ENCODE measurements at regions not wholly inside any gene's neighbourhood (a gene's known extent, or its start where the extent isn't known, plus 50 kb on each side); places are given as distances from the start of the nearest gene placed in this dataset.
A peak's percentile ranks its signal among the peaks of the same experiment; 100 is the strongest.

GRCh38 chr2:129437725-129438124 lies 541.7 kb upstream of the RAB6C start:
- peaks cover 6% of the 10 kb centered on the region for H3K4me1 Mint-ChIP-seq (ENCODE audit: low read depth)
- peaks cover 8% of the 10 kb centered on the region for H3K27me3 Mint-ChIP-seq
- TF ChIP-seq CTCF (IDR thresholded peaks at IDR 0.05; ENCODE audit: unreplicated experiment) = no peak
- no peak for DNase-seq (ENCODE audit: low spot score, unreplicated experiment)
- no peak overlapping the region for H3K27ac Mint-ChIP-seq
- no peaks in the 10 kb centered on the region for H3K9me3 Mint-ChIP-seq (ENCODE audit: low read depth)
- H3K36me3 Mint-ChIP-seq (ENCODE audit: insufficient read depth) = no peaks in the 10 kb centered on the region
- no peak overlapping the region for H3K4me3 Mint-ChIP-seq (ENCODE audit: low read depth)

GRCh38 chr2:129438501-129439057 lies 540.9 kb upstream of the RAB6C start:
- Mint-ChIP-seq H3K4me3 (ENCODE audit: low read depth) (no peak overlapping the region), H3K4me1 (ENCODE audit: low read depth) (peaks cover 6% of the 10 kb centered on the region), H3K27me3 (peaks cover 13% of the 10 kb centered on the region), H3K36me3 (ENCODE audit: insufficient read depth) (no peaks in the 10 kb centered on the region), H3K9me3 (ENCODE audit: low read depth) (no peaks in the 10 kb centered on the region), H3K27ac (no peak overlapping the region)
- no peak for DNase-seq (ENCODE audit: low spot score, unreplicated experiment)
- no peak for TF ChIP-seq CTCF (IDR thresholded peaks at IDR 0.05; ENCODE audit: unreplicated experiment)

- H3K27me3 Mint-ChIP-seq = peaks cover 20% of the 10 kb centered on the region
- TF ChIP-seq CTCF (IDR thresholded peaks at IDR 0.05; ENCODE audit: unreplicated experiment) = no peak
- no peaks in the 10 kb centered on the region for H3K36me3 Mint-ChIP-seq (ENCODE audit: insufficient read depth)
- no peaks in the 10 kb centered on the region for H3K9me3 Mint-ChIP-seq (ENCODE audit: low read depth)
- no peak for DNase-seq (ENCODE audit: low spot score, unreplicated experiment)
- H3K4me1 Mint-ChIP-seq (ENCODE audit: low read depth) = peaks cover 6% of the 10 kb centered on the region
- no peak overlapping the region for H3K27ac Mint-ChIP-seq
- H3K4me3 Mint-ChIP-seq (ENCODE audit: low read depth) = no peak overlapping the region
Observed at GRCh38 chr2:129439406-129440302, 539.8 kb upstream of the RAB6C start.

GRCh38 chr2:129441610-129442009 lies 537.9 kb upstream of the RAB6C start:
- Mint-ChIP-seq H3K4me3 (ENCODE audit: low read depth) (no peak overlapping the region), H3K9me3 (ENCODE audit: low read depth) (no peaks in the 10 kb centered on the region), H3K27ac (no peak overlapping the region), H3K36me3 (ENCODE audit: insufficient read depth) (no peaks in the 10 kb centered on the region), H3K4me1 (ENCODE audit: low read depth) (peaks cover 6% of the 10 kb centered on the region), H3K27me3 (peaks cover 17% of the 10 kb centered on the region)
- DNase-seq (ENCODE audit: low spot score, unreplicated experiment) = no peak
- no peak for TF ChIP-seq CTCF (IDR thresholded peaks at IDR 0.05; ENCODE audit: unreplicated experiment)

- peak overlapping the region; percentile 62 for H3K27ac Mint-ChIP-seq
- no peak overlapping the region for H3K4me3 Mint-ChIP-seq (ENCODE audit: low read depth)
Observed at GRCh38 chr2:129443235-129443864, 536.1 kb upstream of the RAB6C start.

More at GRCh38 chr2:129443235-129443864, 536.1 kb upstream of the RAB6C start:
- H3K4me1 Mint-ChIP-seq (ENCODE audit: low read depth) = no peaks in the 10 kb centered on the region
- DNase-seq (ENCODE audit: low spot score, unreplicated experiment) = no peak
- no peaks in the 10 kb centered on the region for H3K36me3 Mint-ChIP-seq (ENCODE audit: insufficient read depth)
- peaks cover 22% of the 10 kb centered on the region for H3K27me3 Mint-ChIP-seq
- no peaks in the 10 kb centered on the region for H3K9me3 Mint-ChIP-seq (ENCODE audit: low read depth)
- no peak for TF ChIP-seq CTCF (IDR thresholded peaks at IDR 0.05; ENCODE audit: unreplicated experiment)
